GM23338 (cell line): ENCODE measurements at regions not wholly inside any gene's neighbourhood (a gene's known extent, or its start where the extent isn't known, plus 50 kb on each side); places are given as distances from the start of the nearest gene placed in this dataset.

Experiments used
- ETS1 ChIP-seq: IDR thresholded peaks from 2 replicates; pipeline ENCODE4 v1.6.1; 2016; ENCODE audit warnings: antibody characterized with exemption
- EZH2 ChIP-seq: fragments of 200-600 bp; sonication (generic); IDR thresholded peaks from one replicate; pipeline ENCODE4 v1.8.0; 2017; ENCODE audit warnings: antibody characterized with exemption, mild to moderate bottlenecking, low read depth; ENCODE audit not compliant: unreplicated experiment
- EZH2phosphoT487 ChIP-seq: fragments of 200-600 bp; sonication (generic); IDR thresholded peaks from one replicate; pipeline ENCODE4 v1.8.1; 2018; ENCODE audit warnings: antibody characterized with exemption; ENCODE audit not compliant: unreplicated experiment
- JUNB ChIP-seq: IDR thresholded peaks from one replicate; pipeline ENCODE4 v1.6.1; 2016; ENCODE audit warnings: antibody characterized with exemption; ENCODE audit not compliant: unreplicated experiment
- POLR2AphosphoS5 ChIP-seq: IDR thresholded peaks from 2 replicates; pipeline ENCODE4 v1.6.1; 2016; ENCODE audit warnings: antibody characterized with exemption, low read depth
- REST ChIP-seq: IDR thresholded peaks from one replicate; pipeline ENCODE4 v1.6.1; 2018; ENCODE audit warnings: antibody characterized with exemption; ENCODE audit not compliant: unreplicated experiment
- STAT1 ChIP-seq: IDR thresholded peaks from one replicate; pipeline ENCODE4 v1.6.1; 2016; ENCODE audit warnings: antibody characterized with exemption; ENCODE audit not compliant: unreplicated experiment
- ZNF114 ChIP-seq: fragments of 250-450 bp; sonication (Bioruptor Pico); IDR thresholded peaks from 2 replicates; pipeline ENCODE4 v1.5.0; 2020; ENCODE audit warnings: mild to moderate bottlenecking, moderate library complexity
- ZNF331 ChIP-seq: fragments of 250-450 bp; sonication (Bioruptor Pico); IDR thresholded peaks from 2 replicates; pipeline ENCODE4 v1.5.0; 2020; ENCODE audit warnings: low read depth, mild to moderate bottlenecking, moderate library complexity
- ZNF462 ChIP-seq: fragments of 250-450 bp; sonication (Bioruptor Pico); IDR thresholded peaks from 2 replicates; pipeline ENCODE4 v1.5.0; 2020; ENCODE audit warnings: mild to moderate bottlenecking, moderate library complexity
- TF ChIP-seq, protein P1 (sequence below), 2 experiments: fragments of 200-600 bp in 1 of 2; sonication (generic) in 1 of 2; conservative IDR thresholded peaks; 2 replicates each; pipeline versions ENCODE4 v1.5.1 to v1.6.1; 2016 to 2017; ENCODE audit warnings: antibody characterized with exemption in 2 of 2, low read depth in 2 of 2, mild to moderate bottlenecking in 2 of 2, moderate library complexity in 1 of 2

GRCh38 chr17:77387891-77388290, 247.1 kb downstream of the SEC14L1 start (continued):
- TF ChIP-seq ZNF462 (CRISPR knock-in tag) = no peak
- TF ChIP-seq ETS1 = no peak
- no peak for TF ChIP-seq EZH2phosphoT487
- TF ChIP-seq REST = no peak
- no peak for TF ChIP-seq JUNB
- no peak for TF ChIP-seq POLR2AphosphoS5
- TF ChIP-seq ZNF114 = no peak
- TF ChIP-seq ZNF331 (CRISPR knock-in tag) = no peak
- TF ChIP-seq EZH2 = no peak
- TF ChIP-seq, protein P1, sequence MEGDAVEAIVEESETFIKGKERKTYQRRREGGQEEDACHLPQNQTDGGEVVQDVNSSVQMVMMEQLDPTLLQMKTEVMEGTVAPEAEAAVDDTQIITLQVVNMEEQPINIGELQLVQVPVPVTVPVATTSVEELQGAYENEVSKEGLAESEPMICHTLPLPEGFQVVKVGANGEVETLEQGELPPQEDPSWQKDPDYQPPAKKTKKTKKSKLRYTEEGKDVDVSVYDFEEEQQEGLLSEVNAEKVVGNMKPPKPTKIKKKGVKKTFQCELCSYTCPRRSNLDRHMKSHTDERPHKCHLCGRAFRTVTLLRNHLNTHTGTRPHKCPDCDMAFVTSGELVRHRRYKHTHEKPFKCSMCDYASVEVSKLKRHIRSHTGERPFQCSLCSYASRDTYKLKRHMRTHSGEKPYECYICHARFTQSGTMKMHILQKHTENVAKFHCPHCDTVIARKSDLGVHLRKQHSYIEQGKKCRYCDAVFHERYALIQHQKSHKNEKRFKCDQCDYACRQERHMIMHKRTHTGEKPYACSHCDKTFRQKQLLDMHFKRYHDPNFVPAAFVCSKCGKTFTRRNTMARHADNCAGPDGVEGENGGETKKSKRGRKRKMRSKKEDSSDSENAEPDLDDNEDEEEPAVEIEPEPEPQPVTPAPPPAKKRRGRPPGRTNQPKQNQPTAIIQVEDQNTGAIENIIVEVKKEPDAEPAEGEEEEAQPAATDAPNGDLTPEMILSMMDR (conservative IDR thresholded peaks at IDR 0.05; ENCODE audit: low read depth in 2 of 2) = no peak
- TF ChIP-seq STAT1 = no peak
